Fibroblast of pulmonary artery (primary cell): ENCODE measurements at regions not wholly inside any gene's neighbourhood (a gene's known extent, or its start where the extent isn't known, plus 50 kb on each side); places are given as distances from the start of the nearest gene placed in this dataset.

Experiments used
- DNase-seq: peaks from one replicate; pipeline ENCODE4 v3.0.0-alpha.2; 2010; ENCODE audit warnings: low read depth
- H3K4me3 ChIP-seq: replicated peaks from 2 replicates; pipeline ENCODE4 v1.5.1; 2011; ENCODE audit warnings: low read depth, mild to moderate bottlenecking, control low read depth, low read length, moderate library complexity
- TF ChIP-seq, protein P1 (sequence below): IDR thresholded peaks from 2 replicates; pipeline ENCODE4 v1.5.1; 2011; ENCODE audit warnings: mild to moderate bottlenecking, control low read depth, low read length, inconsistent platforms; ENCODE audit errors: missing control alignments

DNA sequence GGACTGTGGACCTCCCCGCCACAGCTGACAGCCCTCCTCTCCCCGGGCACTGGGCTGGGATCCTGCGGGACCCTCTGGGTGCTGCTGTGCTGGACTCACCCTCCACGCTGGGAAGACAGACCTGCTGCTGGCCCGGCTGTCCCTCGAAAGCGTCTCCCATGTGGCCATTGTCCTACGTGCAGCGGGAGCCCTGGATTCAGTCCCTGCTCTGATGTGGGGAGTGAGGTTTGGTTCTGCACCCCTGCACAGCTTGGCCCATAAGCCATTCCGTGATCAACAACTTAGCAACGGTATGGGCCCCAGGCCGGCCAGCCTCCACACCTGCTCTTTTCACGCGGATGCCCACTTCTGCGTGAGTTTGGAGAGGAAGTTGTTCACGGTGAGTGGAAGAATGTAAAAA is 195.2 kb downstream of the TEX29 start:
- TF ChIP-seq, protein P1, sequence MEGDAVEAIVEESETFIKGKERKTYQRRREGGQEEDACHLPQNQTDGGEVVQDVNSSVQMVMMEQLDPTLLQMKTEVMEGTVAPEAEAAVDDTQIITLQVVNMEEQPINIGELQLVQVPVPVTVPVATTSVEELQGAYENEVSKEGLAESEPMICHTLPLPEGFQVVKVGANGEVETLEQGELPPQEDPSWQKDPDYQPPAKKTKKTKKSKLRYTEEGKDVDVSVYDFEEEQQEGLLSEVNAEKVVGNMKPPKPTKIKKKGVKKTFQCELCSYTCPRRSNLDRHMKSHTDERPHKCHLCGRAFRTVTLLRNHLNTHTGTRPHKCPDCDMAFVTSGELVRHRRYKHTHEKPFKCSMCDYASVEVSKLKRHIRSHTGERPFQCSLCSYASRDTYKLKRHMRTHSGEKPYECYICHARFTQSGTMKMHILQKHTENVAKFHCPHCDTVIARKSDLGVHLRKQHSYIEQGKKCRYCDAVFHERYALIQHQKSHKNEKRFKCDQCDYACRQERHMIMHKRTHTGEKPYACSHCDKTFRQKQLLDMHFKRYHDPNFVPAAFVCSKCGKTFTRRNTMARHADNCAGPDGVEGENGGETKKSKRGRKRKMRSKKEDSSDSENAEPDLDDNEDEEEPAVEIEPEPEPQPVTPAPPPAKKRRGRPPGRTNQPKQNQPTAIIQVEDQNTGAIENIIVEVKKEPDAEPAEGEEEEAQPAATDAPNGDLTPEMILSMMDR, result no peak
- no peak overlapping the region for H3K4me3 ChIP-seq
- no peak for DNase-seq

DNA sequence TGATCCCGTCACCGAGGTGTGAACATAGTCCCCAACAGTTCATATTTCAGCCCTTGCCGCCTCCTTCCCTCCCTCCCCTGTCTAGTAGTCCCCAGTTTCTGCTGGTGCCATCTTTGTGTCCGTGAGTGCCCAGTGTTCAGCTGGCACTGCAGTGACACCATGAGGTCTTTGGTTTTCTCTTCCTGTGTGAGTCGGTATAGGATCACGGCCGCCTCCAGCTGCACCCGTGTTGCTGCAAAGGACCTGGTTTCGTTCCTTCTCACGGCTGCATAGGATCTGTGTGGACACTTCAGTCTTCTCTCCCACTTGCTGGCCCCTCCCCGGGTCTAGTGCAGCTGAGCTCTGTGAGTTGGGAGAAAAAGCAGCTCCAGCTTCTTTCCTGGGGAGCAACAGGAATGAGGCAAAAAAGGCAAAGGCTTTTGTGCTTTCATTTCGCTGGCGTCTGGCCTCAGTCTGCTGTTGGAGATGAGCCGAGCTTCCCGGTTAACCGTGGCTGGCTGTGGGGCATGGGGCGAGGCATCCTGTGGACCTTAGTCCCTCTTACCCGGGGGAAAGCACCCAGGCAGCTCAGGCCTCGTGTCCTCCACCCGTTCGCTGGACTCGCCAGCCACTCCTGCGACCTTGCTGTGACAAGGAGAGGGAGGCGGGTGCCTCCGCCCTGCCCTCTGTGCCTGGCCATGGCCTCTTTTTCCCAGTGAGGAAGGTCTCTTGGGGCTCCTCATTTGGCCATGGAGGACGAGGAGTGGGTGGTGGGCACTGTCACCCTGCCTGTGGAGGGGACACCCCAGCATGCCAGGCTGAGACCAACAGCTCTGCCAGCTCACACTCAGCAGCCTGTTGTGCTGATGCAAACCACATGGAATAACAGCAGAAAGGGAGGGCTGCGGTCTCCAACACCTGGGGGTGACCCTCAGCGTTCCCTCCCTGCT is 196.5 kb downstream of the TEX29 start:
- no peak for DNase-seq
- no peak overlapping the region for H3K4me3 ChIP-seq
- TF ChIP-seq, protein P1, result no peak

DNA sequence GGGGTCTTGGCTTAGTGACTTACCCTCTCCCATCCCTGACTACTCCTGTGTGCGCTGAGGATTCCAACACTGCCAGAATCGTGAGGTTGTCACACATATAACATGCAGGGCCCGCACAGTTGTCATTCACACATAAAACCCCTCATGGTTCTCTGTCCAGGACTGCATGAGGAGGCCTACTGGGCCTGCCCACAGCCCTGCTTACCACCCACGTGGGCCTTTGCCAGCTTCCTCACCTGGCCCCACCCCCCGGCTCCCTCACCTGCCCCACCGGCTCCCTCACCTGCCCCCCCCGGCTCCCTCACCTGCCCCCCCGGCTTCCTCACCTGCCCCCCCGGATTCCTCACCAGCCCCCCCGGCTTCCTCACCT is 197.2 kb downstream of the TEX29 start:
- DNase-seq, result no peak
- no peak overlapping the region for H3K4me3 ChIP-seq
- TF ChIP-seq, protein P1, result no peak

DNA sequence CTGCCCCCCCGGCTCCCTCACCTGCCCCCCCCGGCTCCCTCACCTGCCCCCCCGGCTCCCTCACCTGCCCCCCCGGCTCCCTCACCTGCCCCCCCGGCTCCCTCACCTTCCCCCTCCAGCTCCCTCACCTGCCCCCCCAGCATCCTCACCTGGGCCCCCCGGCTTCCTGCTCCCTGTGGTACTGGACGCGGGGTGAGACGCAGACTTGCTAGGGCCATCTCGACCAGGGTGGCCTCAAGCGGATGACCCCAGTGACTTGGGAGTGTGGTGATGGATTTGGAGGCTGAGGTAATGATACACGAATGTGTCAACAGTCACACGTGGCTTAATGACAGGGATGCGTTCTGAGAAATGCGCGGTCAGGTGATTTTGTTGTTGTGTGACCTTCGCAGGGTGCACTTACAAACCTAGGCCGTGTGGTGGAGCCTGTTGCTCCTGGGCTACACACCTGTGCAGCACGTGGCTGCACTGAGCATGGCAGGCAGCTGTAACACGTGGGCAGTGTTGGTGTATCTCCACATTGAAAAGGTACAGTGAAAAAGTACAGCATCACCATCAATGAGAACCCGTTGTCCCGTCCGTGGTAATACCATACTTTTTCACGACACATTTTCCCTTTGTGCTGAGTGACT is 197.8 kb downstream of the TEX29 start:
- DNase-seq, result no peak
- TF ChIP-seq, protein P1, result no peak
- no peak overlapping the region for H3K4me3 ChIP-seq

DNA sequence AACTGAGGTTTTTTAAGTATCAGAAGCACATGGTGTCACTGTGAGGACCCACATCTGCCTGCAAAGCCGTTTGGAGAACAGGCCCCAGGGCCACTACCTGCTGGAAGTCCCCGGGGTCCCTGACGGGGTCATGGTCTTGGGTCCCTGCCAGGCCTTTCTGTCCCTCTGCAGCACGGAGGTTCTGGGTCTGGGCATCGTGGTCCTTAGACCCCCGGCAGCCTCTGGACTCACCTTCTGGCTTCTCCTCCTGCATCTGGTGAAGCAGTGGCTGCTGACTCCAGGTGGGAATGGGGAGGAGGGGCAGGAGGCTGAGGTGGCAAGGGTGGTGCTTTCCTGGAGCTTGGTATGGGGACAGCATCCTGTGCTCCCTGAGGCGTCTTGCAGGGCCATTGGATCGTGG is 198.6 kb downstream of the TEX29 start:
- H3K4me3 ChIP-seq, result no peak overlapping the region
- TF ChIP-seq, protein P1, result no peak
- no peak for DNase-seq

DNA sequence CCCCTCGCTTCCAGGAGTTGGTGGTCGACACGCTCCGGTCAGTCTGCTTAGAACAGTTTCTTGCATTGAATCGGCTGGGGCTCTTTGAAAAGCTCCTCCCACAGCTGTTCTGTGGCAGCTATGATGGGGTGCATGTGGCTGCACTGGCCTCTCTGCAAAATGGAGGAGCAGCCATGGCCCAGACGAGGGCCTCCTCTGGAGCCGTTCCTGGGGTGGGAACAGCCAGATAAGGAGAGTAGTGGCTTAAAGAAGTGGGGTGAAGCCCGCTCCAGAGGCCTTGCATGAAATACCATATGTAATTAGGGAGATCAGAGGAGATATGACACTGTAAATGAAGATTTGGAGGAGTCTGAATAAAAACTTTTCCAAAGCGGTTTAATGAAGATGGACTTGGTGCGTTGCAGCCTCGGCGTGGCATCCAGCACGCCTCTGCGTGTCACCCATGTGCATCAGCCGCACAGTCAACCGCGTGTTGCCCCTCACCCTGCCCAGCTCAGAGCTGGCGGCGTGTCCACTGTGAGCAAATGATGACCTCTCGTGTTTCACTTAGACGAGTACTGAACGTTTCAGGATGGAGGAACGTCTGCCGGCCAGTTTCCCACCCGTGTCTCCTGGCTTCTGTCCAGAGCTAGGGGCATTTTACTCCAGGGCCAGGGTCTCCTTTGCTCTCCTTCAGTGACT is 199.2 kb downstream of the TEX29 start:
- no peak overlapping the region for H3K4me3 ChIP-seq
- TF ChIP-seq, protein P1, result no peak
- no peak for DNase-seq
